Transverse colon (tissue), 3 donors: ENCODE measurements at regions not wholly inside any gene's neighbourhood (a gene's known extent, or its start where the extent isn't known, plus 50 kb on each side); places are given as distances from the start of the nearest gene placed in this dataset.

Experiments
- POLR2A ChIP-seq: fragments of 450-650 bp; IDR thresholded peaks from one replicate; pipeline ENCODE4 v1.6.1; 2016; ENCODE audit warnings: antibody characterized with exemption, mild to moderate bottlenecking, moderate library complexity
- TF ChIP-seq, protein P1 (sequence below), 5 experiments: fragments of 200-600 bp in 3 of 5; fragments of 450-650 bp in 2 of 5; sonication (generic) in 3 of 5; IDR thresholded peaks; 1 replicate in 2 of 5; 2 replicates in 3 of 5; pipeline ENCODE4 v1.5.1; 2016 to 2017; ENCODE audit warnings: antibody characterized with exemption in 5 of 5, inconsistent platforms in 3 of 5, mild to moderate bottlenecking in 2 of 5, moderate library complexity in 1 of 5

- TF ChIP-seq, protein P1, sequence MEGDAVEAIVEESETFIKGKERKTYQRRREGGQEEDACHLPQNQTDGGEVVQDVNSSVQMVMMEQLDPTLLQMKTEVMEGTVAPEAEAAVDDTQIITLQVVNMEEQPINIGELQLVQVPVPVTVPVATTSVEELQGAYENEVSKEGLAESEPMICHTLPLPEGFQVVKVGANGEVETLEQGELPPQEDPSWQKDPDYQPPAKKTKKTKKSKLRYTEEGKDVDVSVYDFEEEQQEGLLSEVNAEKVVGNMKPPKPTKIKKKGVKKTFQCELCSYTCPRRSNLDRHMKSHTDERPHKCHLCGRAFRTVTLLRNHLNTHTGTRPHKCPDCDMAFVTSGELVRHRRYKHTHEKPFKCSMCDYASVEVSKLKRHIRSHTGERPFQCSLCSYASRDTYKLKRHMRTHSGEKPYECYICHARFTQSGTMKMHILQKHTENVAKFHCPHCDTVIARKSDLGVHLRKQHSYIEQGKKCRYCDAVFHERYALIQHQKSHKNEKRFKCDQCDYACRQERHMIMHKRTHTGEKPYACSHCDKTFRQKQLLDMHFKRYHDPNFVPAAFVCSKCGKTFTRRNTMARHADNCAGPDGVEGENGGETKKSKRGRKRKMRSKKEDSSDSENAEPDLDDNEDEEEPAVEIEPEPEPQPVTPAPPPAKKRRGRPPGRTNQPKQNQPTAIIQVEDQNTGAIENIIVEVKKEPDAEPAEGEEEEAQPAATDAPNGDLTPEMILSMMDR (IDR thresholded peaks at IDR 0.05) = no peak
- TF ChIP-seq POLR2A = no peak
Measured at GRCh38 chr6:11656491-11656890, 118.9 kb downstream of the TMEM170B start.
